ENCODE measurements at regions not wholly inside any gene's neighbourhood (a gene's known extent, or its start where the extent isn't known, plus 50 kb on each side); places are given as distances from the start of the nearest gene placed in this dataset.

DNA sequence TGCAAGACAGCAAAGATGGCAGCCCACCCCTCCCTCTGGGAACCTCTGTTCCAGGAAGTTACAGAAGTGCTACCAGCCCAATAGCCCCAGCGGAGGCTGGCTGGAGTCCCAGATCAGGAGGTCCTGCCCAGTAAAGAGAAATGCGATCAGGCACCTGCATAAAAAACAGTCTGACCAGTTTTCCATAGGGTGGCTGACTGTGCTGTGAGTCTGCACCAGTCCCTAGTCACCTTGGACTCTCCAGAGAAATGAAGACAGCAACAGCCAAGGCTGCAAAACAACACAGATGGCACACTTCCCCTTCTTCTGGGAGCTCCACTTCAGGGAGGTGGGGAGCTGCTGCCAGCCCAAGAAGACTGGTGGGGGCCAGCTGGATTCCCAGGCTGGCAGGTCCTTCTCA is 265.5 kb upstream of the PCSK5 start:
- no peak for TF ChIP-seq CTCF (IDR thresholded peaks at IDR 0.05; ENCODE audit: insufficient read depth, low read depth, low read length)
- no peak overlapping the region for H3K4me3 ChIP-seq (ENCODE audit: low read depth, low read length)
- no peak for DNase-seq (ENCODE audit: low read depth)

DNA sequence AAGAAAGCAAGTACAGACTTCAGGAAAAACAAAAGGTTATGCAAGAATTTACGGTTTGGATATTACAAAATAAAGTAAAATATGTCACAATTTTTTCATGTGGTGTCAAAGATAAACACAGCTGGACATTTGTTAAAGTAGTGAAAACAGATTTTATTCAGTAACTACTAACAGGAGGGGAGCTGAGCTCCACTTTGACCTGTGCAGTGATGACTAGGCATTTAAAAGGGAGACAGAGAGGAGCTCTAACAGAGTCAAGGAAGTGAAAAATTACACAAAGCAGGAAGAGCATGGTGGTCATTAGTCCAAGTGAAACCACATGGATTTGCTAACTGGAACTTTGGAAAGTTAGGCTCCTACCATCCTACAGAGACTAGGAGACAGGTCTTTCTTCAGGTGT is 263.6 kb upstream of the PCSK5 start:
- DNase-seq (ENCODE audit: low read depth) = no peak
- TF ChIP-seq CTCF (IDR thresholded peaks at IDR 0.05; ENCODE audit: insufficient read depth, low read depth, low read length) = no peak
- H3K4me3 ChIP-seq (ENCODE audit: low read depth, low read length) = no peak overlapping the region

GRCh38 chr9:75628952-75629351 is 261.5 kb upstream of the PCSK5 start:
- no peak for DNase-seq (ENCODE audit: low read depth)
- H3K4me3 ChIP-seq (ENCODE audit: low read depth, low read length) = no peak overlapping the region
- no peak for TF ChIP-seq CTCF (IDR thresholded peaks at IDR 0.05; ENCODE audit: insufficient read depth, low read depth, low read length)

DNA sequence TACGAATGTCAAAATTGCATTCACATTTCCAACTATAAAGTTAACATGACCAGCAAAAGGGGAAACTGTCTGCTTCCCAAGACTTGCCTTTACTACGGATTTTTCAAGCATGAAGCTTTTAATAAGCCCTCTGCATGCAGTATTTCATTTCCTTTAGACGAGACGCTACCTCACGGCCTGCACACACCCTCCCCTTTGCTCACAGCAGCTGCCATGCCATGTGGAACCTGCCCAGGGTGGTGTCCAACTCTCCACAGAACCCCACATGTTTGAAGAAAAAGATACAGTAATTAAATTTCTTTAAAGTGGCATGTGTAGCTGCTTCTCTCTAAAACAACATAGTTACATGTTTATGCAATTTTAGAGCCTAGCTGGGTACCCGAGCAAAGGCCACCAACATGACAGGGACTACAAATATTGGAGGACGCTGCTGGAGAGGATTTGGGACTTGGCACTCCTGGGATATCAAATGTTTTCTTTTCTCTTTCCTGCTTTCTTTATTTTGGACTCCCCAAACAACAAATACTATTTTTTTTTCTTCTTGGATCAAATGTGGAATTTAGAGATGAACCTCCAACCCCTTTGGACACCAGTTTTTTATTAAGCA is 256.9 kb upstream of the PCSK5 start:
- no peak for DNase-seq (ENCODE audit: low read depth)
- no peak for TF ChIP-seq CTCF (IDR thresholded peaks at IDR 0.05; ENCODE audit: insufficient read depth, low read depth, low read length)
- no peak overlapping the region for H3K4me3 ChIP-seq (ENCODE audit: low read depth, low read length)

- no peak for TF ChIP-seq CTCF (IDR thresholded peaks at IDR 0.05; ENCODE audit: insufficient read depth, low read depth, low read length)
- H3K4me3 ChIP-seq (ENCODE audit: low read depth, low read length) = no peak overlapping the region
- no peak for DNase-seq (ENCODE audit: low read depth)
Observed at GRCh38 chr9:75636427-75637045, 253.9 kb upstream of the PCSK5 start.

GRCh38 chr9:75639971-75640610 is 250.4 kb upstream of the PCSK5 start:
- H3K4me3 ChIP-seq (ENCODE audit: low read depth, low read length) = no peak overlapping the region
- TF ChIP-seq CTCF (IDR thresholded peaks at IDR 0.05; ENCODE audit: insufficient read depth, low read depth, low read length) = no peak
- DNase-seq (ENCODE audit: low read depth) = no peak

All from fibroblast of villous mesenchyme (primary cell).